Kidney capillary endothelial cell (primary cell): ENCODE measurements at regions not wholly inside any gene's neighbourhood (a gene's known extent, or its start where the extent isn't known, plus 50 kb on each side); places are given as distances from the start of the nearest gene placed in this dataset.

ENCODE experiments used
- DNase-seq: peaks from one replicate; pipeline ENCODE4 v3.0.0-alpha.2; 2018; ENCODE audit warnings: low spot score

- DNase-seq = no peak
Measured at GRCh38 chr1:229762891-229763290, 136.8 kb downstream of the URB2 start.

- DNase-seq = no peak
Measured at GRCh38 chr1:229768232-229768631, 142.2 kb downstream of the URB2 start.

GRCh38 chr1:229769006-229769405, 143.0 kb downstream of the URB2 start:
- DNase-seq = no peak

GRCh38 chr1:229769809-229770208, 143.8 kb downstream of the URB2 start:
- DNase-seq = no peak

GRCh38 chr1:229778794-229779193, 152.7 kb downstream of the URB2 start:
- no peak for DNase-seq

- no peak for DNase-seq
Measured at GRCh38 chr1:229781453-229781852, 155.4 kb downstream of the URB2 start.

GRCh38 chr1:229782469-229782868, 156.4 kb downstream of the URB2 start:
- DNase-seq = no peak

- no peak for DNase-seq
Measured at GRCh38 chr1:229784834-229785233, 158.8 kb downstream of the URB2 start.

GRCh38 chr1:229786974-229787610, 161.0 kb downstream of the URB2 start:
- no peak for DNase-seq

GRCh38 chr1:229788004-229788403, 162.0 kb downstream of the URB2 start:
- DNase-seq = no peak

- DNase-seq = no peak
Measured at GRCh38 chr1:229792012-229792975, 166.2 kb downstream of the URB2 start.

GRCh38 chr1:229793488-229793887, 167.4 kb downstream of the URB2 start:
- no peak for DNase-seq

GRCh38 chr1:229798558-229798957, 172.5 kb downstream of the URB2 start:
- no peak for DNase-seq

- no peak for DNase-seq
Measured at GRCh38 chr1:229803626-229804217, 177.7 kb downstream of the URB2 start.

GRCh38 chr1:229808272-229808671, 182.2 kb downstream of the URB2 start:
- DNase-seq = no peak

GRCh38 chr1:229810140-229810539, 184.1 kb downstream of the URB2 start:
- DNase-seq = no peak

- no peak for DNase-seq
Measured at GRCh38 chr1:229810961-229811360, 184.9 kb downstream of the URB2 start.

GRCh38 chr1:229812148-229812547, 186.1 kb downstream of the URB2 start:
- DNase-seq = no peak

- DNase-seq = no peak
Measured at GRCh38 chr1:229812693-229813092, 186.6 kb downstream of the URB2 start.

- no peak for DNase-seq
Measured at GRCh38 chr1:229815076-229815475, 189.0 kb downstream of the URB2 start.

- DNase-seq = no peak
Measured at GRCh38 chr1:229815961-229816360, 189.9 kb downstream of the URB2 start.

GRCh38 chr1:229817936-229818335, 191.9 kb downstream of the URB2 start:
- no peak for DNase-seq

GRCh38 chr1:229819091-229819490, 193.0 kb downstream of the URB2 start:
- peak; percentile 4 for DNase-seq
